Gastroesophageal sphincter (tissue), 3 donors: ENCODE measurements at regions not wholly inside any gene's neighbourhood (a gene's known extent, or its start where the extent isn't known, plus 50 kb on each side); places are given as distances from the start of the nearest gene placed in this dataset.

Source experiments
- POLR2AphosphoS5 ChIP-seq: sonication (generic); formaldehyde crosslinking; IDR thresholded peaks from one replicate; pipeline ENCODE4 v1.6.1; 2017; ENCODE audit warnings: antibody characterized with exemption
- TF ChIP-seq, protein P1 (sequence below), 4 experiments: fragments of 200-600 bp in 2 of 4; fragments of 450-650 bp in 2 of 4; sonication (generic) in 1 of 4; IDR thresholded peaks; one replicate each; pipeline ENCODE4 v1.5.1; 2017 to 2019; ENCODE audit warnings: antibody characterized with exemption in 4 of 4, mild to moderate bottlenecking in 2 of 4, moderate library complexity in 2 of 4

- no peak for TF ChIP-seq POLR2AphosphoS5
- TF ChIP-seq, protein P1, sequence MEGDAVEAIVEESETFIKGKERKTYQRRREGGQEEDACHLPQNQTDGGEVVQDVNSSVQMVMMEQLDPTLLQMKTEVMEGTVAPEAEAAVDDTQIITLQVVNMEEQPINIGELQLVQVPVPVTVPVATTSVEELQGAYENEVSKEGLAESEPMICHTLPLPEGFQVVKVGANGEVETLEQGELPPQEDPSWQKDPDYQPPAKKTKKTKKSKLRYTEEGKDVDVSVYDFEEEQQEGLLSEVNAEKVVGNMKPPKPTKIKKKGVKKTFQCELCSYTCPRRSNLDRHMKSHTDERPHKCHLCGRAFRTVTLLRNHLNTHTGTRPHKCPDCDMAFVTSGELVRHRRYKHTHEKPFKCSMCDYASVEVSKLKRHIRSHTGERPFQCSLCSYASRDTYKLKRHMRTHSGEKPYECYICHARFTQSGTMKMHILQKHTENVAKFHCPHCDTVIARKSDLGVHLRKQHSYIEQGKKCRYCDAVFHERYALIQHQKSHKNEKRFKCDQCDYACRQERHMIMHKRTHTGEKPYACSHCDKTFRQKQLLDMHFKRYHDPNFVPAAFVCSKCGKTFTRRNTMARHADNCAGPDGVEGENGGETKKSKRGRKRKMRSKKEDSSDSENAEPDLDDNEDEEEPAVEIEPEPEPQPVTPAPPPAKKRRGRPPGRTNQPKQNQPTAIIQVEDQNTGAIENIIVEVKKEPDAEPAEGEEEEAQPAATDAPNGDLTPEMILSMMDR (IDR thresholded peaks at IDR 0.05) = no peak
Measured at GRCh38 chr4:13084210-13084609, 399.9 kb downstream of the RAB28 start.
